MCF 10A (cell line): ENCODE measurements at regions not wholly inside any gene's neighbourhood (a gene's known extent, or its start where the extent isn't known, plus 50 kb on each side); places are given as distances from the start of the nearest gene placed in this dataset.

Experiments used
- BruUV-seq: library from RNA; stranded (reverse); fragments of 400-500 nt; replicated peaks from 2 replicates; lab custom pipeline; 2021; lab: Mats Ljungman, UMichigan
- CTCF ChIA-PET: fragments of 300-600 bp; sonication (Branson Sonifier 250); formaldehyde crosslinking; extraction: SDS; loops from one replicate; lab custom pipeline; 2021; ENCODE audit warnings: antibody characterized with exemption, inconsistent platforms; lab: Yijun Ruan, JAX
- POLR2A ChIA-PET: fragments of 300-600, 350-650 bp; sonication (Branson Sonifier 250); formaldehyde crosslinking; extraction: SDS; loops from one replicate; lab custom pipeline; 2020; ENCODE audit warnings: antibody characterized with exemption, inconsistent platforms; lab: Yijun Ruan, JAX
- DNase-seq: peaks from one replicate; pipeline ENCODE4 v3.0.0-alpha.2; 2018; ENCODE audit not compliant: unreplicated experiment
- H3K27ac Mint-ChIP-seq: one replicate; pipeline ENCODE4 v1.8.0; 2022; ENCODE audit warnings: mild to moderate bottlenecking, low read depth, mixed read lengths; ENCODE audit not compliant: unreplicated experiment
- H3K27me3 Mint-ChIP-seq: one replicate; pipeline ENCODE4 v1.8.0; 2022; ENCODE audit warnings: mixed read lengths; ENCODE audit not compliant: insufficient read depth, unreplicated experiment
- H3K36me3 Mint-ChIP-seq: one replicate; pipeline ENCODE4 v1.8.0; 2022; ENCODE audit warnings: mild to moderate bottlenecking, moderate library complexity, mixed read lengths; ENCODE audit not compliant: insufficient read depth, unreplicated experiment
- H3K4me1 Mint-ChIP-seq: one replicate; pipeline ENCODE4 v1.8.0; 2022; ENCODE audit warnings: mixed read lengths; ENCODE audit not compliant: insufficient read depth, unreplicated experiment
- H3K4me3 Mint-ChIP-seq: one replicate; pipeline ENCODE4 v1.8.0; 2022; ENCODE audit warnings: mild to moderate bottlenecking, moderate library complexity, mixed read lengths; ENCODE audit not compliant: unreplicated experiment
- H3K9me3 Mint-ChIP-seq: one replicate; pipeline ENCODE4 v1.8.0; 2022; ENCODE audit warnings: mixed read lengths; ENCODE audit not compliant: unreplicated experiment
- CTCF ChIP-seq: fragments of 200-600 bp; IDR thresholded peaks from one replicate; pipeline ENCODE4 v1.8.0; 2022; ENCODE audit warnings: antibody characterized with exemption, mild to moderate bottlenecking; ENCODE audit not compliant: unreplicated experiment
- intact Hi-C: fragments of 100-400 bp; cut with micrococcal nuclease; formaldehyde crosslinking; loops from 2 replicates; pipeline ENCODE4 v1.14.1; 2022

GRCh38 chr6:71080133-71080532 is 123.3 kb upstream of the B3GAT2 start:
- TF ChIP-seq CTCF: no peak
- CTCF ChIA-PET: interaction anchor here (0.6 kb wide), 1 partner anchor 988 kb away, joined by 5 read pairs; no protein-coding TSS in a partner anchor
- Mint-ChIP-seq H3K36me3 (peaks cover 6% of the 10 kb centered on the region), H3K4me3 (no peak overlapping the region), H3K9me3 (peaks cover 12% of the 10 kb centered on the region), H3K27me3 (peaks cover 42% of the 10 kb centered on the region), H3K27ac (no peak overlapping the region), H3K4me1 (peaks cover 6% of the 10 kb centered on the region)
- intact Hi-C loops: no loop called here
- POLR2A ChIA-PET: no interaction called here
- no peak for DNase-seq
- no TSS peak for BruUV-seq

GRCh38 chr6:71080826-71081225 is 124.0 kb upstream of the B3GAT2 start:
- H3K9me3 Mint-ChIP-seq: peaks cover 12% of the 10 kb centered on the region
- H3K27me3 Mint-ChIP-seq: peaks cover 35% of the 10 kb centered on the region
- no peak for DNase-seq
- H3K4me3 Mint-ChIP-seq: no peak overlapping the region
- peaks cover 6% of the 10 kb centered on the region for H3K36me3 Mint-ChIP-seq
- no peak overlapping the region for H3K27ac Mint-ChIP-seq
- ChIA-PET CTCF (interaction anchor here (0.6 kb wide), 1 partner anchor 987 kb away, joined by 5 read pairs; no protein-coding TSS in a partner anchor), POLR2A (no interaction called here)
- intact Hi-C loops: no loop called here
- peaks cover 6% of the 10 kb centered on the region for H3K4me1 Mint-ChIP-seq
- no peak for TF ChIP-seq CTCF
- no TSS peak for BruUV-seq

GRCh38 chr6:71082033-71082650 is 125.3 kb upstream of the B3GAT2 start:
- peaks cover 23% of the 10 kb centered on the region for H3K27me3 Mint-ChIP-seq
- DNase-seq: no peak
- no peak overlapping the region for H3K4me3 Mint-ChIP-seq
- H3K9me3 Mint-ChIP-seq: peaks cover 12% of the 10 kb centered on the region
- peaks cover 6% of the 10 kb centered on the region for H3K36me3 Mint-ChIP-seq
- peaks cover 6% of the 10 kb centered on the region for H3K4me1 Mint-ChIP-seq
- intact Hi-C loops: no loop called here
- BruUV-seq: no TSS peak
- POLR2A ChIA-PET: no interaction called here
- no peak overlapping the region for H3K27ac Mint-ChIP-seq
- TF ChIP-seq CTCF: no peak
- CTCF ChIA-PET: interaction anchor here (0.6 to 0.7 kb wide), 3 partner anchors 28 to 1188 kb away, joined by 3 to 4 read pairs (median 3); no protein-coding TSS in a partner anchor

GRCh38 chr6:71083308-71083820 is 126.5 kb upstream of the B3GAT2 start:
- Mint-ChIP-seq H3K27ac (no peak overlapping the region), H3K4me3 (no peak overlapping the region), H3K4me1 (peaks cover 6% of the 10 kb centered on the region), H3K36me3 (peaks cover 6% of the 10 kb centered on the region), H3K27me3 (peaks cover 23% of the 10 kb centered on the region), H3K9me3 (peaks cover 7% of the 10 kb centered on the region)
- no peak for DNase-seq
- TF ChIP-seq CTCF: no peak
- intact Hi-C loops: no loop called here
- no TSS peak for BruUV-seq
- CTCF ChIA-PET: interaction anchor here (0.6 to 1.1 kb wide), 3 partner anchors 11 to 862 kb away, joined by 3 to 4 read pairs (median 4); no protein-coding TSS in a partner anchor
- POLR2A ChIA-PET: no interaction called here
